HEK293 (cell line): ENCODE measurements at regions not wholly inside any gene's neighbourhood (a gene's known extent, or its start where the extent isn't known, plus 50 kb on each side); places are given as distances from the start of the nearest gene placed in this dataset.

ENCODE experiments used
- SCRT1 ChIP-seq: fragments of 450-650 bp; formaldehyde crosslinking; IDR thresholded peaks from 2 replicates; pipeline ENCODE4 v1.5.1; 2016; ENCODE audit warnings: missing biosample characterization, missing genetic modification characterization, borderline replicate concordance
- ZNF184 ChIP-seq: fragments of 450-650 bp; IDR thresholded peaks from 2 replicates; pipeline ENCODE4 v1.5.1; 2018; ENCODE audit warnings: missing biosample characterization, mild to moderate bottlenecking, missing genetic modification characterization
- ZNF223 ChIP-seq: fragments of 450-650 bp; formaldehyde crosslinking; IDR thresholded peaks from 2 replicates; pipeline ENCODE4 v1.5.1; 2016; ENCODE audit warnings: missing biosample characterization, missing genetic modification characterization
- ZNF530 ChIP-seq: fragments of 450-650 bp; formaldehyde crosslinking; IDR thresholded peaks from 2 replicates; pipeline ENCODE4 v1.5.1; 2016; ENCODE audit warnings: low read depth, missing biosample characterization, missing genetic modification characterization
- TF ChIP-seq, protein P1 (sequence below): fragments of 450-650 bp; formaldehyde crosslinking; IDR thresholded peaks from 2 replicates; pipeline ENCODE4 v1.5.1; 2016; ENCODE audit warnings: missing biosample characterization, missing genetic modification characterization

DNA sequence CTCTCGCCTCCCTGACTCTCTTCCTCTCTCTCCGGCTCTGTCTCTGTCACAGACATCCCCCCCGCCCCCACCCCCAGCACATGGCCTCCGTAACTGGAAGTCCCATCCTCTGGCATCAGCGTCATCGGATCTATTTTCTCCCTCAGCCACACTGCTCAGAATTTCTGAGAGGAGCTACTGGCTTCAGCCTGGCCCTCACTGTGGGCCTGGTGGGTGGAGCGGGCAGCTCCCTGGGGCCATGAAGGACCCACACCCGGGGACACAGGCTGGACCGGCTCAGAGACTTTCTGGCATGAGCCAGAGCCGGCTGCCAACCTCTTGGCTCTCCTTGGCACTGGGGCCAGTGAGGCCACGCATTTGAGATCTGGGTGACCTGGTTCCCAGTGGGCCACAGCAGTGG is 61.2 kb upstream of the CASZ1 start:
- TF ChIP-seq, protein P1, sequence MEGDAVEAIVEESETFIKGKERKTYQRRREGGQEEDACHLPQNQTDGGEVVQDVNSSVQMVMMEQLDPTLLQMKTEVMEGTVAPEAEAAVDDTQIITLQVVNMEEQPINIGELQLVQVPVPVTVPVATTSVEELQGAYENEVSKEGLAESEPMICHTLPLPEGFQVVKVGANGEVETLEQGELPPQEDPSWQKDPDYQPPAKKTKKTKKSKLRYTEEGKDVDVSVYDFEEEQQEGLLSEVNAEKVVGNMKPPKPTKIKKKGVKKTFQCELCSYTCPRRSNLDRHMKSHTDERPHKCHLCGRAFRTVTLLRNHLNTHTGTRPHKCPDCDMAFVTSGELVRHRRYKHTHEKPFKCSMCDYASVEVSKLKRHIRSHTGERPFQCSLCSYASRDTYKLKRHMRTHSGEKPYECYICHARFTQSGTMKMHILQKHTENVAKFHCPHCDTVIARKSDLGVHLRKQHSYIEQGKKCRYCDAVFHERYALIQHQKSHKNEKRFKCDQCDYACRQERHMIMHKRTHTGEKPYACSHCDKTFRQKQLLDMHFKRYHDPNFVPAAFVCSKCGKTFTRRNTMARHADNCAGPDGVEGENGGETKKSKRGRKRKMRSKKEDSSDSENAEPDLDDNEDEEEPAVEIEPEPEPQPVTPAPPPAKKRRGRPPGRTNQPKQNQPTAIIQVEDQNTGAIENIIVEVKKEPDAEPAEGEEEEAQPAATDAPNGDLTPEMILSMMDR, result no peak
- TF ChIP-seq ZNF530 (tag by site-specific recombination) (no peak), ZNF223 (tag by site-specific recombination) (no peak), ZNF184 (no peak), SCRT1 (tag by site-specific recombination) (no peak)
